ENCODE measurements at regions not wholly inside any gene's neighbourhood (a gene's known extent, or its start where the extent isn't known, plus 50 kb on each side); places are given as distances from the start of the nearest gene placed in this dataset.

DNA sequence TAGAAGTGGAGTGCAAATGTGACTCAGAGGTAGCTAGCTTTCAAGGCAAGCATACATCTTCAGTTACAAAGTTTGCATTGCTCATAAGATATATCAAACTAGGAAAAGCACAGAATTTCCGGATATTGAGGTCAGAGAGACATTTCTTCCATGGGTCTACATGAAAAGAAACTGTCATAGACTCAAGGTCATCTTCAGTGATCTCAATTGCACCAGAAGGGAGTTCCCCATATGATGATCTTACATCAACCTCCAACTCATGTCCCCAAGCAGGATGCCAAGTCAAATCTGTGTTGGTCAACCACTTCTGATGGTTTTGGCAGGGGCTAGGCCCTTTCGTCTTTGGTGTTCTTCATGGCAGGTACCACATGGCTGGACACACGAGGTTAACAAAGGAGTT is 459.9 kb upstream of the MAF start:
- TF ChIP-seq, protein P1, sequence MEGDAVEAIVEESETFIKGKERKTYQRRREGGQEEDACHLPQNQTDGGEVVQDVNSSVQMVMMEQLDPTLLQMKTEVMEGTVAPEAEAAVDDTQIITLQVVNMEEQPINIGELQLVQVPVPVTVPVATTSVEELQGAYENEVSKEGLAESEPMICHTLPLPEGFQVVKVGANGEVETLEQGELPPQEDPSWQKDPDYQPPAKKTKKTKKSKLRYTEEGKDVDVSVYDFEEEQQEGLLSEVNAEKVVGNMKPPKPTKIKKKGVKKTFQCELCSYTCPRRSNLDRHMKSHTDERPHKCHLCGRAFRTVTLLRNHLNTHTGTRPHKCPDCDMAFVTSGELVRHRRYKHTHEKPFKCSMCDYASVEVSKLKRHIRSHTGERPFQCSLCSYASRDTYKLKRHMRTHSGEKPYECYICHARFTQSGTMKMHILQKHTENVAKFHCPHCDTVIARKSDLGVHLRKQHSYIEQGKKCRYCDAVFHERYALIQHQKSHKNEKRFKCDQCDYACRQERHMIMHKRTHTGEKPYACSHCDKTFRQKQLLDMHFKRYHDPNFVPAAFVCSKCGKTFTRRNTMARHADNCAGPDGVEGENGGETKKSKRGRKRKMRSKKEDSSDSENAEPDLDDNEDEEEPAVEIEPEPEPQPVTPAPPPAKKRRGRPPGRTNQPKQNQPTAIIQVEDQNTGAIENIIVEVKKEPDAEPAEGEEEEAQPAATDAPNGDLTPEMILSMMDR (conservative IDR thresholded peaks at IDR 0.05 in 1 of 2, IDR thresholded peaks at IDR 0.05 in 1 of 2; ENCODE audit: extremely low read depth in 1 of 2, insufficient read depth in 1 of 2, low read depth in 1 of 2, low read length in 2 of 2): no peak
- no peak for TF ChIP-seq EZH2 (IDR thresholded peaks at IDR 0.05; ENCODE audit: borderline replicate concordance, low read length)
